A549 (cell line): ENCODE measurements at regions not wholly inside any gene's neighbourhood (a gene's known extent, or its start where the extent isn't known, plus 50 kb on each side); places are given as distances from the start of the nearest gene placed in this dataset.

Experiments used
- ATAC-seq, 2 experiments: fragments of 200-7000 bp in 1 of 2; fragments of >200 bp in 1 of 2; cut with Nextera tagmentation in 1 of 2; cut with Tn5 transposase in 1 of 2; 3 replicates each; pipeline versions ENCODE4 v1.8.0 to v1.9.1; 2018 to 2020; ENCODE audit warnings: mild to moderate bottlenecking in 1 of 2, moderate library complexity in 1 of 2
- CTCF ChIA-PET: fragments of 300-600 bp; sonication (Branson Sonifier 250); formaldehyde crosslinking; extraction: SDS; loops from one replicate; lab custom pipeline; 2021; ENCODE audit warnings: antibody characterized with exemption, inconsistent platforms; lab: Yijun Ruan, JAX
- POLR2A ChIA-PET: fragments of 350-600 bp; formaldehyde crosslinking; extraction: SDS; loops from one replicate; lab custom pipeline; 2021; ENCODE audit warnings: antibody characterized with exemption, inconsistent platforms; lab: Yijun Ruan, JAX
- DNase-seq, 2 experiments: peaks; one replicate each; pipeline versions ENCODE4 v3.0.0 to v3.0.0-alpha.2; 2011 to 2016; ENCODE audit warnings: low read depth in 1 of 2, low spot score in 1 of 2
- FAIRE-seq: peaks from 2 replicates; lab custom pipeline; 2011; peaks lifted over from hg19 to GRCh38; lab: Jason Lieb, UNC
- H3K27ac ChIP-seq, 2 experiments: fragments of >200 bp; sonication (Bioruptor Twin); formaldehyde crosslinking; 3 replicates each; pipeline ENCODE4 v1.5.1; 2016 to 2017
- H3K4me1 ChIP-seq: fragments of >200 bp; sonication (Bioruptor Twin); formaldehyde crosslinking; 3 replicates; pipeline ENCODE4 v1.6.1; 2016
- H3K4me2 ChIP-seq: fragments of >200 bp; sonication (Bioruptor Twin); formaldehyde crosslinking; 3 replicates; pipeline ENCODE4 v1.6.1; 2016
- H3K4me3 ChIP-seq: fragments of >200 bp; sonication (Bioruptor Twin); formaldehyde crosslinking; 3 replicates; pipeline ENCODE4 v1.5.1; 2016
- H3K9me3 ChIP-seq: fragments of >200 bp; sonication (Bioruptor Twin); formaldehyde crosslinking; 3 replicates; pipeline ENCODE4 v1.6.1; 2016
- BHLHE40 ChIP-seq: IDR thresholded peaks from 2 replicates; pipeline ENCODE4 v1.6.1; 2012; ENCODE audit warnings: low read depth, low read length, inconsistent platforms
- CBX2 ChIP-seq: fragments of 200-600 bp; sonication (generic); IDR thresholded peaks from 2 replicates; pipeline ENCODE4 v1.6.1; 2016; ENCODE audit warnings: low read depth, mild to moderate bottlenecking, borderline replicate concordance
- CHD2 ChIP-seq: fragments of 150-350 bp; IDR thresholded peaks from 2 replicates; pipeline ENCODE4 v1.6.1; 2014; ENCODE audit warnings: low read length; ENCODE audit not compliant: partially characterized antibody
- CTCF ChIP-seq: fragments of >200 bp; sonication (Bioruptor Twin); formaldehyde crosslinking; IDR thresholded peaks from 3 replicates; pipeline ENCODE4 v1.5.1; 2016
- E2F6 ChIP-seq: IDR thresholded peaks from 2 replicates; pipeline ENCODE4 v1.6.1; 2012; ENCODE audit warnings: low read depth, borderline replicate concordance
- ELK1 ChIP-seq: fragments of 150-350 bp; IDR thresholded peaks from 2 replicates; pipeline ENCODE4 v1.6.1; 2014; ENCODE audit warnings: low read depth, mild to moderate bottlenecking, low read length
- FOSL2 ChIP-seq, 2 experiments: fragments of 450-650 bp in 1 of 2; fragments of >200 bp in 1 of 2; sonication (Bioruptor Twin) in 1 of 2; formaldehyde crosslinking; IDR thresholded peaks; 2 replicates each; pipeline versions ENCODE4 v1.5.0 to v1.6.1; 2016 to 2020; ENCODE audit warnings: mild to moderate bottlenecking in 1 of 2, moderate library complexity in 1 of 2
- GATA3 ChIP-seq: IDR thresholded peaks from 2 replicates; pipeline ENCODE4 v1.6.1; 2012; ENCODE audit warnings: borderline replicate concordance
- HDAC2 ChIP-seq: fragments of 200-600 bp; sonication (generic); IDR thresholded peaks from 2 replicates; pipeline ENCODE4 v1.6.1; 2016
- HES2 ChIP-seq: fragments of >200 bp; sonication (Bioruptor Twin); formaldehyde crosslinking; IDR thresholded peaks from 2 replicates; pipeline ENCODE4 v1.6.1; 2016
- HMGXB4 ChIP-seq: fragments of 250-450 bp; sonication (Bioruptor Pico); IDR thresholded peaks from 2 replicates; pipeline ENCODE4 v1.5.0; 2021; ENCODE audit warnings: mild to moderate bottlenecking, moderate library complexity, borderline replicate concordance
- JUNB ChIP-seq: fragments of >200 bp; sonication (Bioruptor Twin); formaldehyde crosslinking; IDR thresholded peaks from 2 replicates; pipeline ENCODE4 v1.6.1; 2016
- KDM1A ChIP-seq: fragments of 200-600 bp; sonication (generic); IDR thresholded peaks from 2 replicates; pipeline ENCODE4 v1.6.1; 2016; ENCODE audit warnings: low read depth, mild to moderate bottlenecking
- MYC ChIP-seq: IDR thresholded peaks from 2 replicates; pipeline ENCODE4 v1.6.1; 2012; ENCODE audit warnings: mild to moderate bottlenecking, inconsistent platforms, low read length, improper control_type of control experiment, borderline replicate concordance
- NPAS2 ChIP-seq: fragments of 250-450 bp; sonication (Bioruptor Pico); IDR thresholded peaks from 2 replicates; pipeline ENCODE4 v1.8.0; 2022; ENCODE audit warnings: mild to moderate bottlenecking, moderate library complexity, borderline replicate concordance
- NR3C1 ChIP-seq: fragments of >200 bp; sonication (Bioruptor Twin); formaldehyde crosslinking; IDR thresholded peaks from 3 replicates; pipeline ENCODE4 v1.6.1; 2017
- PHF8 ChIP-seq: fragments of 200-600 bp; sonication (generic); IDR thresholded peaks from 2 replicates; pipeline ENCODE4 v1.6.1; 2016; ENCODE audit warnings: low read depth, mild to moderate bottlenecking, antibody characterized with exemption, moderate library complexity, borderline replicate concordance
- POLR2AphosphoS2 ChIP-seq: conservative IDR thresholded peaks from 2 replicates; pipeline ENCODE4 v1.6.1; 2012; ENCODE audit warnings: low read length, improper control_type of control experiment, inconsistent platforms
- RARB ChIP-seq: fragments of 250-450 bp; sonication (Bioruptor Pico); IDR thresholded peaks from 2 replicates; pipeline ENCODE4 v1.8.0; 2021; ENCODE audit warnings: mild to moderate bottlenecking, moderate library complexity
- SMC3 ChIP-seq: fragments of >200 bp; sonication (Bioruptor Twin); formaldehyde crosslinking; IDR thresholded peaks from 3 replicates; pipeline ENCODE4 v1.6.1; 2018; ENCODE audit warnings: inconsistent platforms
- TFCP2L1 ChIP-seq: fragments of 250-450 bp; sonication (Bioruptor Pico); IDR thresholded peaks from 2 replicates; pipeline ENCODE4 v1.5.0; 2021; ENCODE audit warnings: mild to moderate bottlenecking
- USF2 ChIP-seq: fragments of 450-650 bp; IDR thresholded peaks from 2 replicates; pipeline ENCODE4 v1.6.1; 2014; ENCODE audit warnings: antibody characterized with exemption
- ZC3H11A ChIP-seq: fragments of 450-650 bp; IDR thresholded peaks from 2 replicates; pipeline ENCODE4 v1.6.1; 2014; ENCODE audit warnings: antibody characterized with exemption, mild to moderate bottlenecking
- ZFP36 ChIP-seq: fragments of 450-650 bp; IDR thresholded peaks from 2 replicates; pipeline ENCODE4 v1.6.1; 2014; ENCODE audit warnings: borderline replicate concordance; ENCODE audit not compliant: partially characterized antibody
- WGBS: methylation state at CpG from one replicate; pipeline ENCODE4 v1.1.6; 2017; ENCODE audit errors: missing lambda C conversion rate; 5-methylcytosine and 5-hydroxymethylcytosine counted together

GRCh38 chr6:145067430-145067829, 667.9 kb downstream of the EPM2A start:
- ChIA-PET CTCF (no interaction called here), POLR2A (no interaction called here)
- FAIRE-seq (no peak), DNase-seq (no peak), ATAC-seq (peak in 1 of 2 experiments; percentile 87; a peak in 2 of 6 replicates)
- TF ChIP-seq CHD2 (no peak), JUNB (peak; percentile 55; the same call in 1 of the 2 replicates), FOSL2 (IDR thresholded peaks at IDR 0.05) (0 out of 2 replicates have a peak, but pooled peaks have one; percentile 11), FOSL2 (CRISPR knock-in tag; IDR thresholded peaks at IDR 0.05) (peak; percentile 39; the same call in 1 of the 2 replicates)
- no peaks in the 10 kb centered on the region for H3K9me3 ChIP-seq
- H3K4me1 ChIP-seq: peaks cover 4% of the 10 kb centered on the region; the same call in 1 of the 3 replicates
- no peak overlapping the region for H3K4me3 ChIP-seq
- H3K4me2 ChIP-seq: peak overlapping the region; percentile 22; the same call in 1 of the 3 replicates
- no peak overlapping the region for H3K27ac ChIP-seq

- Histone ChIP-seq H3K27ac (no peak overlapping the region), H3K4me1 (peaks cover 4% of the 10 kb centered on the region; the same call in 1 of the 3 replicates), H3K4me2 (no peak overlapping the region), H3K4me3 (no peak overlapping the region), H3K9me3 (no peaks in the 10 kb centered on the region)
- ChIA-PET POLR2A (no interaction called here), CTCF (no interaction called here)
- ATAC-seq: no peak
- FAIRE-seq: no peak
- TF ChIP-seq HDAC2 (no peak), ZC3H11A (no peak), E2F6 (no peak), BHLHE40 (no peak), RARB (no peak), HES2 (no peak), ELK1 (no peak), NR3C1 (no peak), CTCF (no peak), KDM1A (no peak)
- no peak for DNase-seq
These were observed 666.7 kb downstream of the EPM2A start for GRCh38 chr6:145068577-145068976.

GRCh38 chr6:145069966-145070365, 665.4 kb downstream of the EPM2A start:
- ATAC-seq: no peak
- Histone ChIP-seq H3K4me3 (no peak overlapping the region), H3K4me2 (no peak overlapping the region), H3K4me1 (peaks cover 4% of the 10 kb centered on the region; the same call in 1 of the 3 replicates)
- POLR2A ChIA-PET: no interaction called here
- WGBS: 40% methylated on average over 2 of the region's 2 CpGs
- TF ChIP-seq ZFP36 (no peak), HDAC2 (no peak), USF2 (no peak), ELK1 (no peak), POLR2AphosphoS2 (no peak), SMC3 (no peak), CBX2 (no peak), TFCP2L1 (CRISPR knock-in tag) (no peak), GATA3 (no peak), PHF8 (no peak), MYC (no peak), NPAS2 (no peak), HMGXB4 (CRISPR knock-in tag) (no peak), E2F6 (no peak)
- TF ChIP-seq, all 56 proteins: peak for 0
- Histone ChIP-seq H3K27ac (no peak overlapping the region), H3K9me3 (no peaks in the 10 kb centered on the region)
- DNase-seq (no peak), FAIRE-seq (no peak)
- CTCF ChIA-PET: interaction anchor here (0.9 to 1.2 kb wide), 2 partner anchors 564 to 634 kb away, joined by 3 read pairs; no protein-coding TSS in a partner anchor
